ENCODE measurements at regions not wholly inside any gene's neighbourhood (a gene's known extent, or its start where the extent isn't known, plus 50 kb on each side); places are given as distances from the start of the nearest gene placed in this dataset.

DNA sequence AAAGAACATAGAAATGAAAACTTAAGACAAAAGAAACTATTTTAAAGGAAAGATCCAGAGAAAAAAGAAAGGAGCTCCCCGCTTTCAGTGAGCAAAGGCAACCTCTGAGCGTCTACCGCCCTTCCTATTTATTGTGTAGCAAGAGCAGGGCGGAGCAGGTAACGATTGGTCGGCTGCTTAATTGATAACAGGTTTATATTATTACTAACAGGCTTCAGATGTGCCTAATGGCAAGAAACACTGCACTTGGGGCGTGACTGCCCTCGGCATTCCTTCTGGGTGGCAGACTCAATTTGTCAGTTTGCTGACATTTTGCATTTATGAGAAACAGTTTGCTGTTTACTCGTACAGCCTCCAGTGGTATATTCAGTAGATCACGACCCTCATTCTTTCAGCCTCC is 482.7 kb upstream of the C9orf72 start:
- FAIRE-seq (no peak), DNase-seq (ENCODE audit: insufficient read length, low spot score) (no peak)
- TF ChIP-seq, protein P1, sequence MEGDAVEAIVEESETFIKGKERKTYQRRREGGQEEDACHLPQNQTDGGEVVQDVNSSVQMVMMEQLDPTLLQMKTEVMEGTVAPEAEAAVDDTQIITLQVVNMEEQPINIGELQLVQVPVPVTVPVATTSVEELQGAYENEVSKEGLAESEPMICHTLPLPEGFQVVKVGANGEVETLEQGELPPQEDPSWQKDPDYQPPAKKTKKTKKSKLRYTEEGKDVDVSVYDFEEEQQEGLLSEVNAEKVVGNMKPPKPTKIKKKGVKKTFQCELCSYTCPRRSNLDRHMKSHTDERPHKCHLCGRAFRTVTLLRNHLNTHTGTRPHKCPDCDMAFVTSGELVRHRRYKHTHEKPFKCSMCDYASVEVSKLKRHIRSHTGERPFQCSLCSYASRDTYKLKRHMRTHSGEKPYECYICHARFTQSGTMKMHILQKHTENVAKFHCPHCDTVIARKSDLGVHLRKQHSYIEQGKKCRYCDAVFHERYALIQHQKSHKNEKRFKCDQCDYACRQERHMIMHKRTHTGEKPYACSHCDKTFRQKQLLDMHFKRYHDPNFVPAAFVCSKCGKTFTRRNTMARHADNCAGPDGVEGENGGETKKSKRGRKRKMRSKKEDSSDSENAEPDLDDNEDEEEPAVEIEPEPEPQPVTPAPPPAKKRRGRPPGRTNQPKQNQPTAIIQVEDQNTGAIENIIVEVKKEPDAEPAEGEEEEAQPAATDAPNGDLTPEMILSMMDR (IDR thresholded peaks at IDR 0.05; ENCODE audit: insufficient read depth, missing control alignments) = no peak

DNA sequence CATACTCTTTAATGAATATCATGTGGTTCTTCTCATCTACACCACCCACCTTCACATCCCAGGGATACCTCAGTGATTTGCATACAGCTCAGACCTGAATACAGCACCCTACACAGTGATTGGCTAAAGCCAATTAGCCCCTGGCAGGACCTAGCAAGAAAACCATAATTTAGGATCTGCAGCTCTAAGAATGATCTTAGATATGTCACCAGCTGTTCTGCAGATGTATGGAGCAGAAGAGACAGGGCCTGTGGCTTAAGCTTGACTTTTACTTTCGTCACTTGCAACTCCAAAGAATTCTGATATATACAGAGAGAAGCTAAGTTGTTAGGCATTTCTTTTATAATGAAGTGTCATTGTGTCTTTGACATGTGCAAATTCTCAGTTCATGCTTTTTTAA is 483.2 kb upstream of the C9orf72 start:
- TF ChIP-seq, protein P1 (IDR thresholded peaks at IDR 0.05; ENCODE audit: insufficient read depth, missing control alignments) = no peak
- FAIRE-seq (no peak), DNase-seq (ENCODE audit: insufficient read length, low spot score) (no peak)

DNA sequence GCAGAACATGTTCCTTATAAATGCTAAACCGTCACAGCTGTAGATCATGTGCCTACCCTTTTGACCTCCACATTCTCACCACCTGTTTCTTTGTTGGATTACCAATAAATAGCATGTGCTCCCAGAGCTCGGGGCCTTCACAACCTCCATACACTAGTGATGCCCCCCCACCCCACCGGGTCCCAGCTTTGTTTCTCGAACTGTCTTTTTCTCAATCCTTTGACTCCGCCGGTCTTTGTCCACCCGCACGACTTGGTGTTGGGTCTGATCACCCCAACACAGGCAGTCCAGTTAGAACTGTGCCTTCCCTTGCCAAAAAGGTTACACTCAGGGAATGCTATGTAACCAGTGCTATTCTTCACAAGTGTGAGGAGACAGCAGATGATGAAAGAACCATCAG is 485.9 kb upstream of the C9orf72 start:
- FAIRE-seq (no peak), DNase-seq (ENCODE audit: insufficient read length, low spot score) (no peak)
- TF ChIP-seq, protein P1 (IDR thresholded peaks at IDR 0.05; ENCODE audit: insufficient read depth, missing control alignments) = no peak

DNA sequence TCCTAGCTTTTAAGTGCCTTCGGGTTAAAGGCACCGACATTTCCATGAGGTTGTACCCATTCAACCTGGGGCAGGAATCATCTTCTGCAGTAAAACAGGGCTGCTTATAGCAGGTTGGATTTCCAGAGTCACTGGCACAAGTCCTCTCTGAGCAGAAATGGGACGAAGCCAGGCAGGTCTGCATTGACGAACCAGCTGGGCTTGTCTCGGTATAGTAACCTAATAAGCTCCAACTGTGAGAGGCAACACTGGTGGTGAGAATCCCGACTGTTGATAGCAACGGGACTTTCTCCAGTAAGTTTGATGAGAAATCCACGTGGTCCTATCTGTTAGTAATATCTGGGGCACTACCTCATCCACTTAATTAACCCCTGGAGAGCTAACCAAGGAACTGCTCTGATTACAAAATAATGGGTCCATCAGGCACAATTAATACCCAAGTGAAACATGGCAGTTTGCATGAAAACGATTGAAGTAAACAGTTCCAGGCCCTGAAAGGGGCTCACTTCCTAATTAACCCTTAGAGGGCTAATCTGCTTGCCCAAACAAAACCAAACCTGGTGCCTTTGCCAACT is 491.0 kb upstream of the C9orf72 start:
- DNase-seq (ENCODE audit: insufficient read length, low spot score) (no peak), FAIRE-seq (no peak)
- TF ChIP-seq, protein P1 (IDR thresholded peaks at IDR 0.05; ENCODE audit: insufficient read depth, missing control alignments) = no peak

DNA sequence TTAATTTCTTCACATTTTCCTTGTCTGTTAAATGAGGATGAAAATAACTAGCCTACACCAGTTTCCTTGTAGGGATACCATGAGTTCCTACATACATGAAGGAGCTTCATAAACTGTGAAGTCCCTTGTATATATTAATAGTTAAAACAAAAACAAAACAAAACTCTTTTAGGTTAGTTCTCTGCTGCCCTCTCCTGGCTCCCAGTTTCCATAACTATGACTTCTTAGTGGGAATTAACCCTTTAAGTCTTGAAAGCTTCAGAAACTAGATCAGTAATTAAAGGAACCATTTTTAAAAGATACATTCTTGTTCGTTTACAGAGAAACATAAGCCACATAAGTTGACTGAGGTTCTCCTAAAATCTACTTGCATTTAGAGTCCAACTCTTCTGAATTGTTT is 500.0 kb upstream of the C9orf72 start:
- peak; percentile 75 for FAIRE-seq
- no peak for DNase-seq (ENCODE audit: insufficient read length, low spot score)
- TF ChIP-seq, protein P1 (IDR thresholded peaks at IDR 0.05; ENCODE audit: insufficient read depth, missing control alignments) = peak; percentile 78

DNA sequence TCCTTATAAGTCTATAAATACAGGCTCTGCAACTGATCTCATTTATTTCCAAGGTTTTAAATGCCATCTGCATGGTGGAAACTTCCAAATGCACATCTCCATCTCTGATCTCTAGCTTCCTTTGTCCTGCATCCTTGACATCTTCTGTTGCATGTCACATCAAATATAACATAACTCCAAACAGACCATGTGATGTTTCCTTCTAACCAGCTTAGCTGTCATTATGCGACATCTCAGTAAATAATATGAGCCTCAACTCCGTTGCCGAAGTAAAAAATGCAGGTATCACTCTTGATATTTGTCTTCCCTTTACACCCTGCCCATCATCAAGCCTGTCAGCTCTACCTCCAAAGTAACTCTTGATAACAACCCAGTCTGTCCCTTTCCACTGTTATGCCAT is 506.4 kb upstream of the C9orf72 start:
- DNase-seq (ENCODE audit: insufficient read length, low spot score) = no peak
- FAIRE-seq = no peak
- TF ChIP-seq, protein P1 (IDR thresholded peaks at IDR 0.05; ENCODE audit: insufficient read depth, missing control alignments) = no peak

DNA sequence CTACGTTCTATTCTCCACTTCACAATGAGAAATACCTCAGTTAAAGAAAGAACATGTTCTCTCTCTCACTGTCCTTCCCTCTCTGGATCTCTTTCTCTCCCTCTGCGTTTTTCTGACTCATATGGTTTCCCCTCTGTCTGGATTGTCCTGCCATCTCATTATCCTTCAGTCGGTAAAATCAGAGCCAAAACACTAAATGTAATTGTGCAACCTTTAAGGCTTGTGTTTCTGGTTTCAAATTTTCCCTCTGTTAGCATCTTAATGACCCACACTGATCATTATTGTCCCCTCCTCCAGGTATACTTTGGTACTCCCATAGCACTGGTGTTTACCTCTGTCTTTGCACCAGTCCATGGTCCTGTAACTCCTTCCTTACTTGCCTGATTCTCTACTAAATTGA is 509.4 kb upstream of the C9orf72 start:
- no peak for DNase-seq (ENCODE audit: insufficient read length, low spot score)

More for the DNA sequence above, 509.4 kb upstream of the C9orf72 start:
- no peak for FAIRE-seq
- TF ChIP-seq, protein P1 (IDR thresholded peaks at IDR 0.05; ENCODE audit: insufficient read depth, missing control alignments) = no peak

All from D721Med (cell line).